Activated CD4-positive, alpha-beta T cell treated with anti-CD3 and anti-CD28 coated beads, Interleukin-2, Interleukin-4, amounts not matched to agents 100 ng/mL and 50 ng/mL, durations not matched to agents 16 hours and 8 hours (primary cell): ENCODE measurements at regions not wholly inside any gene's neighbourhood (a gene's known extent, or its start where the extent isn't known, plus 50 kb on each side); places are given as distances from the start of the nearest gene placed in this dataset.
A peak's percentile ranks its signal among the peaks of the same experiment; 100 is the strongest.

Experiments used
- DNase-seq: peaks from one replicate; pipeline ENCODE4 v3.0.0-alpha.2; 2020; ENCODE audit warnings: low spot score

GRCh38 chr18:47543080-47543479 lies 291.6 kb upstream of the SKOR2 start:
- no peak for DNase-seq

GRCh38 chr18:47542551-47542950 lies 291.1 kb upstream of the SKOR2 start:
- no peak for DNase-seq

GRCh38 chr18:47531717-47532116 lies 280.3 kb upstream of the SKOR2 start:
- no peak for DNase-seq

- no peak for DNase-seq
These were observed 279.2 kb upstream of the SKOR2 start for GRCh38 chr18:47530695-47531094.

- DNase-seq, result no peak
These were observed 276.9 kb upstream of the SKOR2 start for GRCh38 chr18:47528343-47528742.

GRCh38 chr18:47526147-47526546 lies 274.7 kb upstream of the SKOR2 start:
- DNase-seq, result no peak

GRCh38 chr18:47522359-47522758 lies 270.9 kb upstream of the SKOR2 start:
- DNase-seq, result no peak

- DNase-seq, result no peak
These were observed 268.8 kb upstream of the SKOR2 start for GRCh38 chr18:47520263-47520662.

GRCh38 chr18:47519706-47520105 lies 268.2 kb upstream of the SKOR2 start:
- DNase-seq, result no peak

GRCh38 chr18:47519277-47519676 lies 267.8 kb upstream of the SKOR2 start:
- no peak for DNase-seq

- DNase-seq, result no peak
These were observed 262.2 kb upstream of the SKOR2 start for GRCh38 chr18:47513614-47514013.

GRCh38 chr18:47512726-47513435 lies 261.4 kb upstream of the SKOR2 start:
- no peak for DNase-seq

GRCh38 chr18:47512056-47512455 lies 260.6 kb upstream of the SKOR2 start:
- no peak for DNase-seq

- DNase-seq, result no peak
These were observed 259.4 kb upstream of the SKOR2 start for GRCh38 chr18:47510831-47511230.

- DNase-seq, result no peak
These were observed 256.2 kb upstream of the SKOR2 start for GRCh38 chr18:47507651-47508050.

GRCh38 chr18:47506897-47507296 lies 255.4 kb upstream of the SKOR2 start:
- no peak for DNase-seq

GRCh38 chr18:47501946-47502345 lies 250.5 kb upstream of the SKOR2 start:
- DNase-seq, result no peak

GRCh38 chr18:47500930-47501329 lies 249.5 kb upstream of the SKOR2 start:
- no peak for DNase-seq

- no peak for DNase-seq
These were observed 241.2 kb upstream of the SKOR2 start for GRCh38 chr18:47492691-47493090.

- DNase-seq, result peak; percentile 58
These were observed 239.4 kb upstream of the SKOR2 start for GRCh38 chr18:47490882-47491281.

GRCh38 chr18:47485221-47485797 lies 233.8 kb upstream of the SKOR2 start:
- no peak for DNase-seq

GRCh38 chr18:47484068-47484467 lies 232.6 kb upstream of the SKOR2 start:
- no peak for DNase-seq

- no peak for DNase-seq
These were observed 228.7 kb upstream of the SKOR2 start for GRCh38 chr18:47480166-47480565.

GRCh38 chr18:47471784-47472183 lies 220.3 kb upstream of the SKOR2 start:
- DNase-seq, result no peak
